Kidney (tissue), 13 donors: ENCODE measurements at regions not wholly inside any gene's neighbourhood (a gene's known extent, or its start where the extent isn't known, plus 50 kb on each side); places are given as distances from the start of the nearest gene placed in this dataset.
A peak's percentile ranks its signal among the peaks of the same experiment; 100 is the strongest.

ENCODE experiments used
- DNase-seq, 5 donors: peaks; one replicate each; pipeline ENCODE4 v3.0.0-alpha.2; 2013 to 2020
- FAIRE-seq: peaks from 2 replicates; lab custom pipeline; 2012; peaks lifted over from hg19 to GRCh38; lab: Jason Lieb, UNC
- H3K27ac ChIP-seq, 2 donors: one replicate each; pipeline ENCODE4 v1.7.0; 2013; ENCODE audit warnings: low read depth in 2 of 2, low read length in 2 of 2, inconsistent platforms in 1 of 2
- H3K27me3 ChIP-seq: one replicate; pipeline ENCODE4 v1.7.1; 2013; ENCODE audit warnings: low read length, inconsistent platforms; ENCODE audit not compliant: control insufficient read depth, insufficient read depth
- H3K36me3 ChIP-seq, 3 donors: one replicate each; pipeline versions ENCODE4 v1.7.0 to v1.7.1; 2013; ENCODE audit warnings: low read length in 3 of 3, control low read depth in 1 of 3, inconsistent platforms in 1 of 3; ENCODE audit not compliant: insufficient read depth in 3 of 3, control insufficient read depth in 2 of 3
- H3K4me1 ChIP-seq, 3 donors: one replicate each; pipeline versions ENCODE4 v1.7.0 to v1.7.1; 2013; ENCODE audit warnings: low read length in 3 of 3, inconsistent platforms in 1 of 3, low read depth in 1 of 3; ENCODE audit not compliant: control insufficient read depth in 2 of 3, insufficient read depth in 2 of 3
- H3K4me3 ChIP-seq, 3 donors: one replicate each; pipeline versions ENCODE4 v1.7.0 to v1.8.1; 2013; ENCODE audit warnings: low read length in 3 of 3, control low read depth in 1 of 3, inconsistent platforms in 1 of 3
- H3K9ac ChIP-seq, 3 donors: one replicate each; pipeline versions ENCODE4 v1.7.0 to v1.7.1; 2013; ENCODE audit warnings: low read length in 3 of 3, control low read depth in 1 of 3, inconsistent platforms in 1 of 3
- H3K9me3 ChIP-seq, 3 donors: one replicate each; pipeline versions ENCODE4 v1.7.0 to v1.7.1; 2013; ENCODE audit warnings: low read length in 3 of 3, control low read depth in 1 of 3, inconsistent platforms in 1 of 3; ENCODE audit not compliant: control insufficient read depth in 2 of 3, insufficient read depth in 1 of 3
- CTCF ChIP-seq: IDR thresholded peaks from 3 replicates; pipeline ENCODE4 v1.5.1; 2012; ENCODE audit warnings: mild to moderate bottlenecking, moderate library complexity, borderline replicate concordance; ENCODE audit not compliant: insufficient read depth; ENCODE audit errors: extremely low read depth
- intact Hi-C: fragments of 100-400 bp; cut with DNase I; formaldehyde crosslinking; loops from one replicate; pipeline ENCODE4 v1.11.1; 2022
- donor health status: control.
- donor health status: control.
- donor health status: control.
- donor health status: control.
- donor health status: control.
- donor health status: DM: yes; HTN: yes; CAD: no.
- donor health status: Normal renal cell carcinoma (clear cell type).

- Histone ChIP-seq H3K27me3 (no peaks in the 10 kb centered on the region), H3K9ac (no peak overlapping the region), H3K9me3 (no peaks in the 10 kb centered on the region), H3K4me1 (no peaks in the 10 kb centered on the region), H3K4me3 (no peak overlapping the region), H3K36me3 (no peaks in the 10 kb centered on the region), H3K27ac (no peak overlapping the region)
- DNase-seq (peak in 1 of 5 donors; percentile 4), FAIRE-seq (no peak)
- intact Hi-C loops = no loop called here
- no peak for TF ChIP-seq CTCF
Measured at GRCh38 chr6:168166627-168167026, 87.6 kb upstream of the FRMD1 start.

GRCh38 chr6:168165891-168166290 lies 86.9 kb upstream of the FRMD1 start:
- H3K36me3 ChIP-seq = no peaks in the 10 kb centered on the region
- H3K9me3 ChIP-seq = no peaks in the 10 kb centered on the region
- TF ChIP-seq CTCF = no peak
- FAIRE-seq (no peak), DNase-seq (peak in 2 of 5 donors; percentile 1 to 28)
- H3K4me1 ChIP-seq = no peaks in the 10 kb centered on the region
- H3K9ac ChIP-seq = no peak overlapping the region
- no peak overlapping the region for H3K27ac ChIP-seq
- no peak overlapping the region for H3K4me3 ChIP-seq
- no peaks in the 10 kb centered on the region for H3K27me3 ChIP-seq
- intact Hi-C loops = no loop called here

GRCh38 chr6:168165373-168165772 lies 86.4 kb upstream of the FRMD1 start:
- H3K36me3 ChIP-seq = no peaks in the 10 kb centered on the region
- DNase-seq (peak in 1 of 5 donors; percentile 9), FAIRE-seq (no peak)
- no peak overlapping the region for H3K27ac ChIP-seq
- intact Hi-C loops = no loop called here
- H3K9me3 ChIP-seq = no peaks in the 10 kb centered on the region
- TF ChIP-seq CTCF = no peak
- no peak overlapping the region for H3K9ac ChIP-seq
- no peak overlapping the region for H3K4me3 ChIP-seq
- H3K4me1 ChIP-seq = no peaks in the 10 kb centered on the region
- H3K27me3 ChIP-seq = no peaks in the 10 kb centered on the region

GRCh38 chr6:168164462-168165061 lies 85.5 kb upstream of the FRMD1 start:
- H3K27me3 ChIP-seq = no peaks in the 10 kb centered on the region
- no peaks in the 10 kb centered on the region for H3K36me3 ChIP-seq
- H3K4me3 ChIP-seq = no peak overlapping the region
- H3K27ac ChIP-seq = no peak overlapping the region
- peak in 1 of 5 donors; percentile 3 for DNase-seq
- TF ChIP-seq CTCF = no peak
- intact Hi-C loops = no loop called here
- no peaks in the 10 kb centered on the region for H3K4me1 ChIP-seq
- FAIRE-seq = no peak
- no peak overlapping the region for H3K9ac ChIP-seq
- no peaks in the 10 kb centered on the region for H3K9me3 ChIP-seq
